CD4-positive, CD25-positive, alpha-beta regulatory T cell (primary cell): ENCODE measurements at regions not wholly inside any gene's neighbourhood (a gene's known extent, or its start where the extent isn't known, plus 50 kb on each side); places are given as distances from the start of the nearest gene placed in this dataset.

ENCODE experiments used
- ATAC-seq, 2 donors: fragments of 150-1000 bp; cut with Tn5 transposase; one replicate each; pipeline ENCODE4 v1.10.0; 2021; ENCODE audit warnings: low read depth in 2 of 2, moderate number of reproducible peaks in 2 of 2, moderate library complexity in 1 of 2
- DNase-seq, 3 donors: peaks; one replicate each; pipeline versions ENCODE4 v3.0.0 to v3.0.0-alpha.2; 2012 to 2022; ENCODE audit warnings: mixed read lengths in 1 of 3
- H3K27ac ChIP-seq: one replicate; pipeline ENCODE4 v1.7.0; 2013; ENCODE audit warnings: mild to moderate bottlenecking, low read length; ENCODE audit not compliant: insufficient read depth, poor library complexity, severe bottlenecking
- H3K27me3 ChIP-seq: one replicate; pipeline ENCODE4 v1.7.0; 2013; ENCODE audit warnings: low read length; ENCODE audit not compliant: control insufficient read depth, insufficient read depth
- H3K36me3 ChIP-seq: one replicate; pipeline ENCODE4 v1.7.0; 2013; ENCODE audit warnings: mild to moderate bottlenecking, low read length, moderate library complexity; ENCODE audit not compliant: control insufficient read depth, insufficient read depth
- H3K4me1 ChIP-seq: 2 replicates; pipeline ENCODE4 v1.7.0; 2013; ENCODE audit warnings: mild to moderate bottlenecking, low read length; ENCODE audit not compliant: insufficient read depth, control insufficient read depth, poor library complexity, severe bottlenecking
- H3K4me3 ChIP-seq: one replicate; pipeline ENCODE4 v1.7.0; 2013; ENCODE audit warnings: low read depth, mild to moderate bottlenecking, low read length, moderate library complexity
- H3K9me3 ChIP-seq, 2 experiments: 1 replicate in 1 of 2; 2 replicates in 1 of 2; pipeline ENCODE4 v1.7.0; 2013; ENCODE audit warnings: low read length in 2 of 2, mild to moderate bottlenecking in 1 of 2, moderate library complexity in 1 of 2; ENCODE audit not compliant: control insufficient read depth in 2 of 2
- H3K27ac Mint-ChIP-seq, 3 donors: one replicate each; pipeline ENCODE4 v1.8.0; 2020 to 2022; ENCODE audit warnings: mild to moderate bottlenecking in 3 of 3, mixed read lengths in 3 of 3, moderate library complexity in 2 of 3
- H3K27me3 Mint-ChIP-seq: one replicate; pipeline ENCODE4 v1.8.0; 2022; ENCODE audit warnings: mild to moderate bottlenecking, mixed read lengths
- H3K36me3 Mint-ChIP-seq: one replicate; pipeline ENCODE4 v1.8.0; 2020; ENCODE audit warnings: mixed read lengths
- H3K4me1 Mint-ChIP-seq, 4 donors: one replicate each; pipeline ENCODE4 v1.8.0; 2020 to 2022; ENCODE audit warnings: mixed read lengths in 4 of 4, mild to moderate bottlenecking in 1 of 4
- H3K4me3 Mint-ChIP-seq, 4 donors: one replicate each; pipeline ENCODE4 v1.8.0; 2020 to 2022; ENCODE audit warnings: mild to moderate bottlenecking in 4 of 4, mixed read lengths in 4 of 4, moderate library complexity in 3 of 4
- H3K9me3 Mint-ChIP-seq, 7 donors: one replicate each; pipeline ENCODE4 v1.8.0; 2020 to 2022; ENCODE audit warnings: mixed read lengths in 7 of 7, mild to moderate bottlenecking in 3 of 7, moderate library complexity in 2 of 7

GRCh38 chr6:24006254-24006653 lies 119.8 kb upstream of the NRSN1 start:
- H3K36me3 Mint-ChIP-seq = no peaks in the 10 kb centered on the region
- Histone ChIP-seq H3K27ac (no peak overlapping the region), H3K27me3 (no peaks in the 10 kb centered on the region), H3K4me3 (no peak overlapping the region), H3K36me3 (no peaks in the 10 kb centered on the region), H3K9me3 (no peaks in the 10 kb centered on the region), H3K4me1 (no peaks in the 10 kb centered on the region)
- ATAC-seq (no peak), DNase-seq (no peak)
- no peaks in the 10 kb centered on the region for H3K4me1 Mint-ChIP-seq
- H3K9me3 Mint-ChIP-seq = peaks cover 0 to 5% (median 0%) of the 10 kb centered on the region in 7 donors
- H3K4me3 Mint-ChIP-seq = no peak overlapping the region
- no peak overlapping the region for H3K27ac Mint-ChIP-seq
- H3K27me3 Mint-ChIP-seq = no peaks in the 10 kb centered on the region

GRCh38 chr6:24009319-24009718 lies 116.7 kb upstream of the NRSN1 start:
- no peaks in the 10 kb centered on the region for H3K4me1 ChIP-seq
- Mint-ChIP-seq H3K4me3 (no peak overlapping the region), H3K9me3 (peaks cover 0 to 7% (median 4%) of the 10 kb centered on the region in 7 donors), H3K27ac (no peak overlapping the region), H3K4me1 (no peaks in the 10 kb centered on the region), H3K27me3 (no peaks in the 10 kb centered on the region), H3K36me3 (no peaks in the 10 kb centered on the region)
- H3K36me3 ChIP-seq = no peaks in the 10 kb centered on the region
- no peak overlapping the region for H3K4me3 ChIP-seq
- no peak for ATAC-seq
- no peak for DNase-seq
- no peaks in the 10 kb centered on the region for H3K27me3 ChIP-seq
- H3K9me3 ChIP-seq = no peaks in the 10 kb centered on the region
- no peak overlapping the region for H3K27ac ChIP-seq

GRCh38 chr6:24010133-24010532 lies 115.9 kb upstream of the NRSN1 start:
- H3K4me1 ChIP-seq = no peaks in the 10 kb centered on the region
- no peaks in the 10 kb centered on the region for H3K9me3 ChIP-seq
- Mint-ChIP-seq H3K36me3 (no peaks in the 10 kb centered on the region), H3K4me1 (no peaks in the 10 kb centered on the region), H3K27me3 (no peaks in the 10 kb centered on the region), H3K27ac (no peak overlapping the region), H3K9me3 (peaks cover 0 to 7% (median 3%) of the 10 kb centered on the region in 7 donors), H3K4me3 (no peak overlapping the region)
- DNase-seq (no peak), ATAC-seq (no peak)
- H3K27ac ChIP-seq = no peak overlapping the region
- no peaks in the 10 kb centered on the region for H3K27me3 ChIP-seq
- H3K36me3 ChIP-seq = no peaks in the 10 kb centered on the region
- no peak overlapping the region for H3K4me3 ChIP-seq

GRCh38 chr6:24016286-24016685 lies 109.7 kb upstream of the NRSN1 start:
- no peak for ATAC-seq
- no peak overlapping the region for H3K27ac ChIP-seq
- H3K27ac Mint-ChIP-seq = no peak overlapping the region

GRCh38 chr6:24016857-24017256 lies 109.2 kb upstream of the NRSN1 start:
- Mint-ChIP-seq H3K9me3 (peaks cover 0 to 5% (median 4%) of the 10 kb centered on the region in 7 donors), H3K4me1 (no peaks in the 10 kb centered on the region), H3K36me3 (no peaks in the 10 kb centered on the region), H3K27ac (no peak overlapping the region), H3K27me3 (no peaks in the 10 kb centered on the region), H3K4me3 (no peak overlapping the region)
- no peaks in the 10 kb centered on the region for H3K27me3 ChIP-seq
- H3K36me3 ChIP-seq = no peaks in the 10 kb centered on the region
- DNase-seq (no peak), ATAC-seq (no peak)
- H3K4me3 ChIP-seq = no peak overlapping the region
- no peaks in the 10 kb centered on the region for H3K9me3 ChIP-seq
- H3K4me1 ChIP-seq = no peaks in the 10 kb centered on the region
- no peak overlapping the region for H3K27ac ChIP-seq

More at GRCh38 chr6:24016286-24016685, 109.7 kb upstream of the NRSN1 start:
- H3K36me3 Mint-ChIP-seq = no peaks in the 10 kb centered on the region
- H3K4me3 Mint-ChIP-seq = no peak overlapping the region
- Histone ChIP-seq H3K4me1 (no peaks in the 10 kb centered on the region), H3K9me3 (no peaks in the 10 kb centered on the region), H3K36me3 (no peaks in the 10 kb centered on the region), H3K27me3 (no peaks in the 10 kb centered on the region), H3K4me3 (no peak overlapping the region)
- no peak for DNase-seq
- H3K9me3 Mint-ChIP-seq = peaks cover 0 to 5% (median 4%) of the 10 kb centered on the region in 7 donors
- H3K27me3 Mint-ChIP-seq = no peaks in the 10 kb centered on the region
- no peaks in the 10 kb centered on the region for H3K4me1 Mint-ChIP-seq

GRCh38 chr6:24019393-24019792 lies 106.6 kb upstream of the NRSN1 start:
- H3K9me3 Mint-ChIP-seq = peaks cover 0 to 4% (median 1%) of the 10 kb centered on the region in 7 donors
- H3K27me3 Mint-ChIP-seq = no peaks in the 10 kb centered on the region
- Histone ChIP-seq H3K27ac (no peak overlapping the region), H3K9me3 (no peaks in the 10 kb centered on the region), H3K36me3 (no peaks in the 10 kb centered on the region), H3K4me3 (no peak overlapping the region), H3K4me1 (no peaks in the 10 kb centered on the region), H3K27me3 (no peaks in the 10 kb centered on the region)
- no peaks in the 10 kb centered on the region for H3K36me3 Mint-ChIP-seq
- no peak overlapping the region for H3K4me3 Mint-ChIP-seq
- H3K27ac Mint-ChIP-seq = no peak overlapping the region
- no peak for DNase-seq
- H3K4me1 Mint-ChIP-seq = no peaks in the 10 kb centered on the region
- ATAC-seq = no peak

GRCh38 chr6:24019830-24020229 lies 106.2 kb upstream of the NRSN1 start:
- no peaks in the 10 kb centered on the region for H3K9me3 ChIP-seq
- H3K4me3 ChIP-seq = no peak overlapping the region
- H3K4me3 Mint-ChIP-seq = no peak overlapping the region
- H3K27ac Mint-ChIP-seq = no peak overlapping the region
- ATAC-seq (no peak), DNase-seq (no peak)
- H3K27ac ChIP-seq = no peak overlapping the region
- H3K27me3 Mint-ChIP-seq = no peaks in the 10 kb centered on the region
- H3K36me3 Mint-ChIP-seq = no peaks in the 10 kb centered on the region
- no peaks in the 10 kb centered on the region for H3K27me3 ChIP-seq
- H3K4me1 Mint-ChIP-seq = no peaks in the 10 kb centered on the region
- no peaks in the 10 kb centered on the region for H3K4me1 ChIP-seq
- no peaks in the 10 kb centered on the region for H3K36me3 ChIP-seq
- peaks cover 0 to 4% (median 1%) of the 10 kb centered on the region in 7 donors for H3K9me3 Mint-ChIP-seq

GRCh38 chr6:24026050-24026449 lies 100.0 kb upstream of the NRSN1 start:
- Mint-ChIP-seq H3K9me3 (peaks cover 0 to 24% (median 3%) of the 10 kb centered on the region in 7 donors), H3K27me3 (no peaks in the 10 kb centered on the region), H3K27ac (no peak overlapping the region), H3K4me1 (no peaks in the 10 kb centered on the region), H3K36me3 (no peaks in the 10 kb centered on the region), H3K4me3 (no peak overlapping the region)
- Histone ChIP-seq H3K27me3 (no peaks in the 10 kb centered on the region), H3K36me3 (no peaks in the 10 kb centered on the region), H3K9me3 (no peaks in the 10 kb centered on the region), H3K4me3 (no peak overlapping the region), H3K27ac (no peak overlapping the region), H3K4me1 (no peaks in the 10 kb centered on the region)
- ATAC-seq (no peak), DNase-seq (no peak)
